CD14-positive monocyte (primary cell): ENCODE measurements at regions not wholly inside any gene's neighbourhood (a gene's known extent, or its start where the extent isn't known, plus 50 kb on each side); places are given as distances from the start of the nearest gene placed in this dataset.

Experiments
- DNase-seq, 3 donors: peaks; one replicate each; pipeline ENCODE4 v3.0.0-alpha.2; 2011 to 2022
- H2AFZ ChIP-seq: 2 replicates; pipeline ENCODE4 v1.6.0; 2012; ENCODE audit warnings: mild to moderate bottlenecking, low read depth, low read length, inconsistent platforms; ENCODE audit not compliant: insufficient read depth, poor library complexity, severe bottlenecking
- H3K27ac ChIP-seq, 2 donors: 1 replicate in 1 of 2; 2 replicates in 1 of 2; pipeline ENCODE4 v1.5.1; 2012 to 2013; ENCODE audit warnings: low read length in 2 of 2, control low read depth in 1 of 2, inconsistent platforms in 1 of 2, low read depth in 1 of 2, mild to moderate bottlenecking in 1 of 2
- H3K27me3 ChIP-seq, 2 donors: one replicate each; pipeline versions ENCODE4 v1.6.0 to v1.6.1; 2011 to 2013; ENCODE audit warnings: low read length in 2 of 2; ENCODE audit not compliant: control insufficient read depth in 2 of 2, insufficient read depth in 2 of 2
- H3K36me3 ChIP-seq, 2 donors: replicated peaks in 1 of 2; 1 replicate in 1 of 2; 2 replicates in 1 of 2; pipeline versions ENCODE4 v1.5.1 to v1.6.1; 2012 to 2013; ENCODE audit warnings: low read length in 2 of 2, control low read depth in 1 of 2, inconsistent platforms in 1 of 2, mild to moderate bottlenecking in 1 of 2; ENCODE audit not compliant: insufficient read depth in 2 of 2, control insufficient read depth in 1 of 2
- H3K4me1 ChIP-seq, 2 donors: 1 replicate in 1 of 2; 2 replicates in 1 of 2; pipeline versions ENCODE4 v1.5.1 to v1.6.1; 2012 to 2013; ENCODE audit warnings: low read length in 2 of 2, control low read depth in 1 of 2, inconsistent platforms in 1 of 2, mild to moderate bottlenecking in 1 of 2, moderate library complexity in 1 of 2; ENCODE audit not compliant: insufficient read depth in 2 of 2, control insufficient read depth in 1 of 2
- H3K4me2 ChIP-seq: replicated peaks from 2 replicates; pipeline ENCODE3; 2012; ENCODE audit warnings: low read length, moderate library complexity, mild to moderate bottlenecking; ENCODE audit not compliant: poor library complexity, severe bottlenecking; ENCODE audit errors: extremely low read depth
- H3K4me3 ChIP-seq, 3 experiments: fragments of 200-600 bp in 1 of 3; sonication (generic) in 1 of 3; replicated peaks in 1 of 3; 1 replicate in 2 of 3; 2 replicates in 1 of 3; pipeline ENCODE4 v1.5.1; 2011 to 2013; ENCODE audit warnings: low read length in 3 of 3, mild to moderate bottlenecking in 3 of 3, control low read depth in 2 of 3, low read depth in 2 of 3, inconsistent platforms in 1 of 3, moderate library complexity in 1 of 3
- H3K79me2 ChIP-seq: 2 replicates; pipeline ENCODE4 v1.6.0; 2012; ENCODE audit warnings: mild to moderate bottlenecking, control low read depth, inconsistent platforms, low read length, moderate library complexity; ENCODE audit not compliant: insufficient read depth
- H3K9ac ChIP-seq: 2 replicates; pipeline ENCODE4 v1.6.0; 2017; ENCODE audit warnings: low read length, mild to moderate bottlenecking; ENCODE audit not compliant: insufficient read depth, poor library complexity, severe bottlenecking
- H3K9me3 ChIP-seq, 2 donors: replicated peaks in 1 of 2; 1 replicate in 1 of 2; 2 replicates in 1 of 2; pipeline versions ENCODE4 v1.5.1 to v1.6.1; 2012 to 2013; ENCODE audit warnings: low read length in 2 of 2, control low read depth in 1 of 2; ENCODE audit not compliant: control insufficient read depth in 1 of 2, insufficient read depth in 1 of 2
- H4K20me1 ChIP-seq: 2 replicates; pipeline ENCODE4 v1.6.0; 2012; ENCODE audit warnings: mild to moderate bottlenecking, low read length, control low read depth, moderate library complexity; ENCODE audit not compliant: insufficient read depth
- H3K27ac Mint-ChIP-seq, 7 donors: one replicate each; pipeline ENCODE4 v1.8.0; 2020; ENCODE audit warnings: mild to moderate bottlenecking in 7 of 7, mixed read lengths in 7 of 7, moderate library complexity in 6 of 7, inconsistent platforms in 2 of 7
- H3K27me3 Mint-ChIP-seq, 3 donors: one replicate each; pipeline ENCODE4 v1.8.0; 2021 to 2022; ENCODE audit warnings: low read depth in 3 of 3, mild to moderate bottlenecking in 3 of 3, mixed read lengths in 3 of 3, moderate library complexity in 3 of 3, inconsistent platforms in 1 of 3
- H3K36me3 Mint-ChIP-seq, 2 donors: one replicate each; pipeline ENCODE4 v1.8.0; 2020; ENCODE audit warnings: mixed read lengths in 2 of 2, inconsistent platforms in 1 of 2, mild to moderate bottlenecking in 1 of 2
- H3K4me1 Mint-ChIP-seq: one replicate; pipeline ENCODE4 v1.8.0; 2020; ENCODE audit warnings: mild to moderate bottlenecking, mixed read lengths
- H3K4me3 Mint-ChIP-seq, 2 donors: one replicate each; pipeline ENCODE4 v1.8.0; 2020; ENCODE audit warnings: mild to moderate bottlenecking in 2 of 2, mixed read lengths in 2 of 2, moderate library complexity in 1 of 2
- H3K9me3 Mint-ChIP-seq, 7 donors: one replicate each; pipeline ENCODE4 v1.8.0; 2020 to 2022; ENCODE audit warnings: mixed read lengths in 7 of 7, mild to moderate bottlenecking in 6 of 7, moderate library complexity in 6 of 7, inconsistent platforms in 2 of 7
- CTCF ChIP-seq: fragments of 200-600 bp; IDR thresholded peaks from one replicate; pipeline ENCODE4 v1.8.0; 2022; ENCODE audit warnings: antibody characterized with exemption, mild to moderate bottlenecking
- WGBS: methylation state at CpG from one replicate; pipeline ENCODE4 v1.1.5; 2013; ENCODE audit warnings: missing lambda C conversion rate; ENCODE audit not compliant: insufficient coverage; 5-methylcytosine and 5-hydroxymethylcytosine counted together
- intact Hi-C, 2 donors: fragments of 100-400 bp; cut with micrococcal nuclease; formaldehyde crosslinking; loops; one replicate each; pipeline versions ENCODE4 v1.15.0 to v1.15.1; 2023

GRCh38 chr5:42300496-42300895 is 122.7 kb upstream of the GHR start:
- no peaks in the 10 kb centered on the region for H3K36me3 Mint-ChIP-seq
- H3K4me3 Mint-ChIP-seq: no peak overlapping the region
- peaks cover 0 to 2% (median 0%) of the 10 kb centered on the region in 3 donors for H3K27me3 Mint-ChIP-seq

GRCh38 chr5:42301349-42301748 is 121.9 kb upstream of the GHR start:
- H4K20me1 ChIP-seq: no peaks in the 10 kb centered on the region
- no peaks in the 10 kb centered on the region for H3K27me3 ChIP-seq
- no peaks in the 10 kb centered on the region for H3K4me1 ChIP-seq
- TF ChIP-seq CTCF: no peak
- Mint-ChIP-seq H3K27me3 (peaks cover 0 to 2% (median 0%) of the 10 kb centered on the region in 3 donors), H3K27ac (no peak overlapping the region), H3K4me3 (no peak overlapping the region), H3K36me3 (no peaks in the 10 kb centered on the region), H3K9me3 (peaks cover 0 to 4% (median 1%) of the 10 kb centered on the region in 7 donors), H3K4me1 (no peaks in the 10 kb centered on the region)
- no peak overlapping the region for H3K4me2 ChIP-seq
- H3K4me3 ChIP-seq: no peak overlapping the region
- no peak overlapping the region for H2AFZ ChIP-seq
- no peak for DNase-seq
- peaks cover 0 to under 1% of the 10 kb centered on the region in 2 donors for H3K9me3 ChIP-seq
- H3K27ac ChIP-seq: no peak overlapping the region
- no peak overlapping the region for H3K9ac ChIP-seq
- intact Hi-C loops: no loop called here
- H3K79me2 ChIP-seq: no peaks in the 10 kb centered on the region
- 100% methylated on average over 2 of the region's 4 CpGs for WGBS
- H3K36me3 ChIP-seq: no peaks in the 10 kb centered on the region

More at GRCh38 chr5:42300496-42300895, 122.7 kb upstream of the GHR start:
- Histone ChIP-seq H3K4me1 (no peaks in the 10 kb centered on the region), H2AFZ (no peak overlapping the region), H3K4me3 (no peak overlapping the region), H3K36me3 (no peaks in the 10 kb centered on the region), H3K27me3 (no peaks in the 10 kb centered on the region), H3K9ac (no peak overlapping the region), H3K79me2 (no peaks in the 10 kb centered on the region), H3K27ac (no peak overlapping the region), H3K9me3 (peaks cover 0 to 6% of the 10 kb centered on the region in 2 donors), H4K20me1 (no peaks in the 10 kb centered on the region), H3K4me2 (no peak overlapping the region)
- intact Hi-C loops: no loop called here
- Mint-ChIP-seq H3K9me3 (peaks cover 0 to 10% (median 3%) of the 10 kb centered on the region in 7 donors), H3K4me1 (no peaks in the 10 kb centered on the region), H3K27ac (no peak overlapping the region)
- DNase-seq: no peak
- no peak for TF ChIP-seq CTCF
- no CpG with 5 or more reads among the region's 2 CpGs for WGBS
